ENCODE measurements at regions not wholly inside any gene's neighbourhood (a gene's known extent, or its start where the extent isn't known, plus 50 kb on each side); places are given as distances from the start of the nearest gene placed in this dataset.

DNA sequence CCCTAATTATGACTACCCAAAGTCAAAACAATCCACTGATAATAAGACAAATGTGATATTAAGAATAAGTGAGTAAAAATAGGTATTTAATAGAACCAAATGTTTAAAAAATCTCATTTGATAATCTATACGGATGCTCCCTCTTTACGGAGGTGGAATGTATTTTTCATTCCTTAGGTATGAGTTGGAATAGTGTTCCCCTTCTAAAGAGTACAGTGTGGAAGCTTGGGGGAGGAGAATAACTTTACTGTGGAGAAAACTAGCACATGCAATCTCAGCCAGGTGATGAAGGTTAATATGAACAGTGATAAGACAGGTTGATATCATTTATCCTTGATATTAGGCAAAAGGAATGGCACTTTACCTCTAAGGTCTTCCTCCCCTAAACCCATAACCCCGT lies 74.6 kb downstream of the GPR88 start:
- no peak for DNase-seq
- no peak for TF ChIP-seq POLR2A (IDR thresholded peaks at IDR 0.05)
- ATAC-seq = no peak
- 96% methylated on average over 3 of the region's 3 CpGs for WGBS (ENCODE audit: insufficient coverage, low coverage, low lambda C conversion rate, missing lambda C conversion rate)
- no peaks in the 10 kb centered on the region for H3K36me3 ChIP-seq
- intact Hi-C loops (cut with DNase I) = no loop called here
- H3K4me3 ChIP-seq = no peak overlapping the region
- H3K27me3 ChIP-seq = no peaks in the 10 kb centered on the region
- H3K4me1 ChIP-seq = peaks cover 0 to 17% (median 0%) of the 10 kb centered on the region in 4 donors
- H3K27ac ChIP-seq = no peak overlapping the region
- no peaks in the 10 kb centered on the region for H3K9me3 ChIP-seq

DNA sequence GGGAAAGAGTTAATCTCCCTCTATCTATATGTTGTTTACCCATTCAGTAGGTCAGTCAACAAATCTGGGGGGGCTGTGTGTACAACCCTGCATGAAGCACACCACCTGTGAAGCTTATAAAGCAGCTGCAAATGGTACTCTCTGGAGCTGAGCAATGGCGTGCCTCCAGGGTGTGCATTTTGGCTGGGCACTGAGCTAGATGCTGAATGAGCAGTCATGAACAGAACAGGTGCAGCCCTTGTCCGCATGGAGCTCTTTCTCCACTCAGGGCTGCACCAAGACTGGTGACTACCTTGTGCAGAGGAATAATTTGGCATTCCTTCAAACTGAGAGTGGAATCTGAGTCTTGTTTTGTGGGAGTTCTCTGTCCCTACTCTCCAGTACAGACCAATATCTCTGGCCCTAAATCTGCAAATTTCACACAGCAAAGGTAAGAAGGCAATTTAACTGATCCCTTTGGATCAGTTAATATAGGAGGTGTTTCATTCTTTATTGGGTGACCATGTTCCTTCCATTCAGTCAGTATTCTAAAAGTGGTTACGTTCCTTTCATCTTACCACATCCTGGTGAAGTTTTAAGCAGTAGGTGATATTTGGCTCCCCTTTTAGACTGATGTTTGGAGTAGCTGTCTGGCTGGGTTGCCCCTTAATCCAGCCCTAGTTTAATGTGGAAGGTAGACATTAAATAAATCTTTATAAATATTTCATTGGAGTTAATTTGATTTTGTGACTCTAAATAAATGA lies 76.0 kb downstream of the GPR88 start:
- peak overlapping the region in 1 of 3 donors; percentile 36 for H3K4me3 ChIP-seq
- ATAC-seq (peak in 3 of 4 donors; percentile 6 to 21 (median 7)), DNase-seq (no peak)
- peak overlapping the region; percentile 2 to 57 (median 16) for H3K27ac ChIP-seq
- intact Hi-C loops (cut with DNase I) = no loop called here
- peaks cover 0 to 17% (median 0%) of the 10 kb centered on the region in 4 donors for H3K4me1 ChIP-seq
- H3K9me3 ChIP-seq = no peaks in the 10 kb centered on the region
- TF ChIP-seq POLR2A (IDR thresholded peaks at IDR 0.05) = no peak
- TF ChIP-seq, protein P1, sequence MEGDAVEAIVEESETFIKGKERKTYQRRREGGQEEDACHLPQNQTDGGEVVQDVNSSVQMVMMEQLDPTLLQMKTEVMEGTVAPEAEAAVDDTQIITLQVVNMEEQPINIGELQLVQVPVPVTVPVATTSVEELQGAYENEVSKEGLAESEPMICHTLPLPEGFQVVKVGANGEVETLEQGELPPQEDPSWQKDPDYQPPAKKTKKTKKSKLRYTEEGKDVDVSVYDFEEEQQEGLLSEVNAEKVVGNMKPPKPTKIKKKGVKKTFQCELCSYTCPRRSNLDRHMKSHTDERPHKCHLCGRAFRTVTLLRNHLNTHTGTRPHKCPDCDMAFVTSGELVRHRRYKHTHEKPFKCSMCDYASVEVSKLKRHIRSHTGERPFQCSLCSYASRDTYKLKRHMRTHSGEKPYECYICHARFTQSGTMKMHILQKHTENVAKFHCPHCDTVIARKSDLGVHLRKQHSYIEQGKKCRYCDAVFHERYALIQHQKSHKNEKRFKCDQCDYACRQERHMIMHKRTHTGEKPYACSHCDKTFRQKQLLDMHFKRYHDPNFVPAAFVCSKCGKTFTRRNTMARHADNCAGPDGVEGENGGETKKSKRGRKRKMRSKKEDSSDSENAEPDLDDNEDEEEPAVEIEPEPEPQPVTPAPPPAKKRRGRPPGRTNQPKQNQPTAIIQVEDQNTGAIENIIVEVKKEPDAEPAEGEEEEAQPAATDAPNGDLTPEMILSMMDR (IDR thresholded peaks at IDR 0.05) = no peak
- WGBS (ENCODE audit: insufficient coverage, low coverage, low lambda C conversion rate, missing lambda C conversion rate) = 83% methylated on average over 1 of the region's 3 CpGs
- no peaks in the 10 kb centered on the region for H3K27me3 ChIP-seq
- H3K36me3 ChIP-seq = no peaks in the 10 kb centered on the region

DNA sequence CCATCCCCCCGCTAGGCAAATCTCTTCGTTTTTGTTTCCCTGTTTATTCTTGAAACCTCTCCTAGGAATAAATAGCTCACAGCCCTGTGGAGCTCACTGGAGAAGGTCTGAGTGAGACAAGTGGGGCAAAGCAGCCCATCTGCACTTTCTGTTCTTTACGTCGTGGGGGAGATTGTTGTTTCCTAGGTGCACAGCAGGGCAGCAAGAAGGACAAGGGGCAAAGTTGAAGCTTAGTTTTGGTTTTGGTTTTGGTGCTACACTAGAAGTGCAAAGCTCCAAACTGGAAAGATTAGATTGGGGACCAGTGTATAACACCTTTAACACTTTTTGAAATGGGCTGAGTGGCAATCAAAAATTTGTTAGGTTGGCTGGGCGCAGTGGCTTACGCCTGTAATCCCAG lies 76.6 kb downstream of the GPR88 start:
- H3K27me3 ChIP-seq = no peaks in the 10 kb centered on the region
- TF ChIP-seq, protein P1 (IDR thresholded peaks at IDR 0.05) = no peak
- TF ChIP-seq POLR2A (IDR thresholded peaks at IDR 0.05) = no peak
- peak overlapping the region; percentile 2 to 57 (median 16) for H3K27ac ChIP-seq
- ATAC-seq (peak; percentile 75 to 82 (median 79)), DNase-seq (no peak)
- peaks cover 0 to 17% (median 0%) of the 10 kb centered on the region in 4 donors for H3K4me1 ChIP-seq
- WGBS (ENCODE audit: insufficient coverage, low coverage, low lambda C conversion rate, missing lambda C conversion rate) = 40% methylated on average over 5 of the region's 6 CpGs
- no peaks in the 10 kb centered on the region for H3K9me3 ChIP-seq
- H3K4me3 ChIP-seq = peak overlapping the region in 1 of 3 donors; percentile 36
- intact Hi-C loops (cut with DNase I) = no loop called here
- H3K36me3 ChIP-seq = no peaks in the 10 kb centered on the region

DNA sequence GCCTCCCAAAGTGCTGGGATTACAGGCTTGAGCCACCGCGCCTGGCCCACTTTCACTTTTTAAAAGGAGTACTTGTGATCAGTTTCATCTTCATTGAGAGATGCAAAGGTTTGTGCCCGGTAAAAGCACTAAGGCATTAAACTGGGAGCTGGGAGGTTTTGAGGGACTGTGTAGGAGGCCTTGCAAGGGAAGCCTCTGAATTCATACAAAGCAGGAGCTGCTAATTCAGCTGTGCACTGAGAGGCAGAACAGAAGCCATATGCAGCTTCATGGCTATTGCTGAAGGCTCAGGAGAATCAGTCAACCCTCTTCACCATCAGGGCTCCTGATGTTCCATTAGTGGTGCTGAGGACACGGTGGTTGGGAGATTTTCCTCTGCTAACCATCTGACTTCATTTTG lies 77.7 kb downstream of the GPR88 start:
- intact Hi-C loops (cut with DNase I) = no loop called here
- Histone ChIP-seq H3K27ac (peak overlapping the region in 1 of 3 donors; percentile 57), H3K27me3 (no peaks in the 10 kb centered on the region), H3K4me3 (no peak overlapping the region), H3K9me3 (no peaks in the 10 kb centered on the region), H3K36me3 (no peaks in the 10 kb centered on the region), H3K4me1 (peaks cover 0 to 17% (median 0%) of the 10 kb centered on the region in 4 donors)
- no peak for TF ChIP-seq POLR2A (IDR thresholded peaks at IDR 0.05)
- TF ChIP-seq, protein P1 (IDR thresholded peaks at IDR 0.05) = no peak
- peak in 3 of 4 donors; percentile 6 to 8 (median 7) for ATAC-seq
- WGBS (ENCODE audit: insufficient coverage, low coverage, low lambda C conversion rate, missing lambda C conversion rate) = 90% methylated on average over 3 of the region's 4 CpGs
- no peak for DNase-seq

DNA sequence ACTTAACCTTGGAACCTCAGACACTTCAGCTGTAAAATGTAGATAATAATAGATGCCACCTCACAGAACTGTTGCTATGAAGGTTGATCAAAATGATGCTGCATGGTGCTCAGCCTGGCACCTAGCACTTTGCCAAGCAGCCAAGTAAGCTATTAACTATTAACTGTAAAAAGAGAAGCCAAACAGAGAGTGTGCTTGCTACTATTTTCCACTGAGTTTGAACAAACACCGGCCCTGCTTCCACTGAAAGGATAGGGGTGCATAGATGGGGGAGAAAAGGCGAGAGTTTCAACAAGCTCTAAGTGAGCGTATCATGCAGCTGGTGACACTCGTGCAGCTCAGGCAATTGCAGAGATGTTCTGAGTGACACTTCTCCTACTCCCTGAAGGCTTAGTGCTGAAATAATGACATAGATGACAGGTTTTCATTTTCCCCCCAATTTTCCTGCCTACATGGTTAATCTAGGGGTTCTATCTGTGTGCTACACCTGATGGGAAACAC lies 78.2 kb downstream of the GPR88 start:
- WGBS (ENCODE audit: insufficient coverage, low coverage, low lambda C conversion rate, missing lambda C conversion rate) = 33% methylated on average over 1 of the region's 4 CpGs
- Histone ChIP-seq H3K27me3 (no peaks in the 10 kb centered on the region), H3K4me1 (peaks cover 0 to 17% (median 0%) of the 10 kb centered on the region in 4 donors), H3K36me3 (no peaks in the 10 kb centered on the region), H3K27ac (no peak overlapping the region), H3K9me3 (no peaks in the 10 kb centered on the region), H3K4me3 (no peak overlapping the region)
- ATAC-seq = peak; percentile 89 to 91 (median 90)
- no peak for TF ChIP-seq POLR2A (IDR thresholded peaks at IDR 0.05)
- DNase-seq = no peak
- intact Hi-C loops (cut with DNase I) = no loop called here
